GM12865 (cell line): ENCODE measurements at regions not wholly inside any gene's neighbourhood (a gene's known extent, or its start where the extent isn't known, plus 50 kb on each side); places are given as distances from the start of the nearest gene placed in this dataset.

Experiments used
- DNase-seq: peaks from one replicate; pipeline ENCODE4 v3.0.0; 2010; ENCODE audit warnings: low read depth
- H3K4me3 ChIP-seq: 2 replicates; pipeline ENCODE4 v1.5.1; 2011; ENCODE audit warnings: mild to moderate bottlenecking, low read depth, low read length, control low read depth
- CTCF ChIP-seq: IDR thresholded peaks from 2 replicates; pipeline ENCODE4 v1.5.1; 2011; ENCODE audit warnings: low read length, control low read depth, low read depth, inconsistent platforms; ENCODE audit not compliant: insufficient read depth; ENCODE audit errors: missing control alignments

- H3K4me3 ChIP-seq = no peak overlapping the region
- DNase-seq = no peak
- TF ChIP-seq CTCF = no peak
Measured at GRCh38 chr5:133897431-133897830, 71.0 kb downstream of the C5orf15 start.

GRCh38 chr5:133896873-133897272 is 71.6 kb downstream of the C5orf15 start:
- no peak for TF ChIP-seq CTCF
- no peak for DNase-seq
- no peak overlapping the region for H3K4me3 ChIP-seq

GRCh38 chr5:133895979-133896845 is 72.2 kb downstream of the C5orf15 start:
- no peak for DNase-seq
- no peak overlapping the region for H3K4me3 ChIP-seq
- TF ChIP-seq CTCF = no peak

- no peak for TF ChIP-seq CTCF
- no peak for DNase-seq
- H3K4me3 ChIP-seq = no peak overlapping the region
Measured at GRCh38 chr5:133894143-133894542, 74.3 kb downstream of the C5orf15 start.

- no peak overlapping the region for H3K4me3 ChIP-seq
- TF ChIP-seq CTCF = no peak
Measured at GRCh38 chr5:133892774-133893173, 75.7 kb downstream of the C5orf15 start.

GRCh38 chr5:133892306-133892705 is 76.1 kb downstream of the C5orf15 start:
- no peak for TF ChIP-seq CTCF
- DNase-seq = no peak
- H3K4me3 ChIP-seq = no peak overlapping the region

More at GRCh38 chr5:133892774-133893173, 75.7 kb downstream of the C5orf15 start:
- DNase-seq = no peak

GRCh38 chr5:133891390-133891789 is 77.0 kb downstream of the C5orf15 start:
- TF ChIP-seq CTCF = no peak

More at GRCh38 chr5:133891390-133891789, 77.0 kb downstream of the C5orf15 start:
- H3K4me3 ChIP-seq = no peak overlapping the region
- DNase-seq = no peak
